ENCODE measurements at regions not wholly inside any gene's neighbourhood (a gene's known extent, or its start where the extent isn't known, plus 50 kb on each side); places are given as distances from the start of the nearest gene placed in this dataset.

GRCh38 chr1:90210633-90211491 lies 216.0 kb downstream of the ZNF326 start:
- TF ChIP-seq CTCF (IDR thresholded peaks at IDR 0.05) = no peak
- TF ChIP-seq POLR2A (IDR thresholded peaks at IDR 0.05) = no peak

Measured in adrenal gland (tissue), 5 donors.